H1 (cell line): ENCODE measurements at regions not wholly inside any gene's neighbourhood (a gene's known extent, or its start where the extent isn't known, plus 50 kb on each side); places are given as distances from the start of the nearest gene placed in this dataset.

Experiments
- CTCF ChIA-PET: fragments of 300-600 bp; sonication (Branson Sonifier 250); formaldehyde crosslinking; loops from one replicate; lab custom pipeline; 2021; ENCODE audit not compliant: partially characterized antibody; lab: Charles Lee
- POLR2A ChIA-PET: fragments of 300-600 bp; sonication (Branson Sonifier 250); formaldehyde crosslinking; loops from one replicate; lab custom pipeline; 2021; ENCODE audit warnings: inconsistent platforms; ENCODE audit not compliant: partially characterized antibody; lab: Charles Lee
- DNase-seq, 2 experiments: peaks; one replicate each; pipeline versions ENCODE4 v3.0.0 to v3.0.0-alpha.2; 2010 to 2022; ENCODE audit warnings: low spot score in 2 of 2, low read depth in 1 of 2, mixed read lengths in 1 of 2
- FAIRE-seq: peaks from 2 replicates; lab custom pipeline; 2011; peaks lifted over from hg19 to GRCh38; lab: Jason Lieb, UNC
- H2AFZ ChIP-seq: 2 replicates; pipeline ENCODE4 v1.8.1; 2012; ENCODE audit warnings: low read length, inconsistent platforms
- H2AK5ac ChIP-seq: 2 replicates; pipeline ENCODE4 v1.6.1; 2013; ENCODE audit warnings: low read depth, low read length
- H2BK120ac ChIP-seq: replicated peaks from 2 replicates; pipeline ENCODE3; 2013; ENCODE audit warnings: low read depth, low read length, inconsistent platforms
- H2BK12ac ChIP-seq: 2 replicates; pipeline ENCODE4 v1.6.1; 2013; ENCODE audit warnings: low read depth, low read length
- H2BK15ac ChIP-seq: 2 replicates; pipeline ENCODE4 v1.6.1; 2013; ENCODE audit warnings: low read length
- H2BK20ac ChIP-seq: 2 replicates; pipeline ENCODE4 v1.6.1; 2013; ENCODE audit warnings: low read length
- H2BK5ac ChIP-seq: 2 replicates; pipeline ENCODE4 v1.6.1; 2013; ENCODE audit warnings: low read depth, low read length
- H3K14ac ChIP-seq: 2 replicates; pipeline ENCODE4 v1.6.1; 2013; ENCODE audit warnings: inconsistent platforms; ENCODE audit not compliant: insufficient read length
- H3K18ac ChIP-seq: 2 replicates; pipeline ENCODE4 v1.6.1; 2013; ENCODE audit warnings: low read length; ENCODE audit errors: extremely low read depth
- H3K23ac ChIP-seq: 2 replicates; pipeline ENCODE4 v1.6.1; 2013; ENCODE audit warnings: inconsistent platforms; ENCODE audit not compliant: insufficient read length
- H3K23me2 ChIP-seq: 2 replicates; pipeline ENCODE4 v1.6.1; 2013; ENCODE audit warnings: low read depth, low read length
- H3K27ac ChIP-seq: 2 replicates; pipeline ENCODE4 v1.6.1; 2011; ENCODE audit warnings: low read depth, low read length, inconsistent platforms
- H3K27me3 ChIP-seq, 4 experiments: replicated peaks in 1 of 4; 1 replicate in 1 of 4; 2 replicates in 3 of 4; pipeline versions ENCODE4 v1.6.1 to v1.8.1; 2011 to 2013; ENCODE audit warnings: low read length in 3 of 4, mild to moderate bottlenecking in 3 of 4, inconsistent platforms in 2 of 4, mixed read lengths in 2 of 4, moderate library complexity in 1 of 4; ENCODE audit not compliant: control insufficient read depth in 3 of 4, insufficient read depth in 3 of 4; ENCODE audit errors: extremely low read depth in 1 of 4
- H3K36me3 ChIP-seq, 4 experiments: 2 replicates each; pipeline versions ENCODE4 v1.6.1 to v1.8.1; 2011 to 2013; ENCODE audit warnings: mild to moderate bottlenecking in 4 of 4, low read length in 3 of 4, moderate library complexity in 2 of 4, control low read depth in 1 of 4, inconsistent platforms in 1 of 4; ENCODE audit not compliant: insufficient read depth in 4 of 4, control insufficient read depth in 2 of 4
- H3K4ac ChIP-seq: replicated peaks from 2 replicates; pipeline ENCODE3; 2013; ENCODE audit warnings: low read length, low read depth, mixed read lengths, inconsistent platforms; ENCODE audit not compliant: insufficient read length
- H3K4me1 ChIP-seq, 4 experiments: replicated peaks in 1 of 4; 1 replicate in 1 of 4; 2 replicates in 3 of 4; pipeline versions ENCODE4 v1.6.1 to v1.8.1; 2011 to 2013; ENCODE audit warnings: low read length in 3 of 4, inconsistent platforms in 2 of 4, mixed read lengths in 1 of 4; ENCODE audit not compliant: insufficient read depth in 4 of 4, control insufficient read depth in 3 of 4
- H3K4me2 ChIP-seq, 2 experiments: 2 replicates each; pipeline versions ENCODE4 v1.6.1 to v1.8.1; 2011 to 2013; ENCODE audit warnings: low read depth in 2 of 2, low read length in 2 of 2, control low read depth in 1 of 2, inconsistent platforms in 1 of 2, mild to moderate bottlenecking in 1 of 2; ENCODE audit not compliant: insufficient read depth in 1 of 2
- H3K4me3 ChIP-seq, 4 experiments: fragments of 200-600, 300-600 bp in 1 of 4; sonication (generic), shearing (Covaris generic), sonication (Bioruptor Twin) in 1 of 4; 2 replicates each; pipeline versions ENCODE4 v1.5.1 to v1.8.1; 2011 to 2016; ENCODE audit warnings: low read length in 4 of 4, low read depth in 3 of 4, control low read depth in 2 of 4, inconsistent platforms in 2 of 4, mild to moderate bottlenecking in 2 of 4, mixed read lengths in 1 of 4, moderate library complexity in 1 of 4; ENCODE audit not compliant: insufficient read depth in 2 of 4; ENCODE audit errors: extremely low read depth in 1 of 4
- H3K56ac ChIP-seq: replicated peaks from 2 replicates; pipeline ENCODE3; 2013; ENCODE audit warnings: low read depth, mild to moderate bottlenecking, mixed read lengths, low read length, inconsistent platforms; ENCODE audit not compliant: insufficient read length
- H3K79me1 ChIP-seq: 2 replicates; pipeline ENCODE4 v1.6.1; 2013; ENCODE audit warnings: low read depth, low read length, control low read depth
- H3K79me2 ChIP-seq, 2 experiments: 2 replicates each; pipeline versions ENCODE4 v1.6.1 to v1.8.1; 2012 to 2013; ENCODE audit warnings: low read length in 2 of 2, mild to moderate bottlenecking in 2 of 2, inconsistent platforms in 1 of 2; ENCODE audit not compliant: insufficient read depth in 2 of 2, control insufficient read depth in 1 of 2
- H3K9ac ChIP-seq, 4 experiments: replicated peaks in 1 of 4; 1 replicate in 1 of 4; 2 replicates in 3 of 4; pipeline versions ENCODE4 v1.6.1 to v1.8.1; 2011 to 2013; ENCODE audit warnings: low read depth in 3 of 4, low read length in 3 of 4, control low read depth in 2 of 4, mild to moderate bottlenecking in 2 of 4, moderate library complexity in 2 of 4, inconsistent platforms in 1 of 4; ENCODE audit errors: extremely low read depth in 1 of 4
- H3K9me3 ChIP-seq, 2 experiments: 2 replicates each; pipeline versions ENCODE4 v1.6.1 to v1.8.1; 2012 to 2013; ENCODE audit warnings: mild to moderate bottlenecking in 2 of 2, moderate library complexity in 2 of 2, control low read depth in 1 of 2, inconsistent platforms in 1 of 2, low read depth in 1 of 2, low read length in 1 of 2, mixed read lengths in 1 of 2; ENCODE audit not compliant: insufficient read depth in 2 of 2
- H4K20me1 ChIP-seq, 2 experiments: replicated peaks in 1 of 2; 2 replicates each; pipeline versions ENCODE3 to v1.8.1; 2011 to 2013; ENCODE audit warnings: inconsistent platforms in 2 of 2, low read length in 2 of 2, mild to moderate bottlenecking in 1 of 2; ENCODE audit not compliant: insufficient read depth in 2 of 2, control insufficient read depth in 1 of 2
- H4K5ac ChIP-seq: 2 replicates; pipeline ENCODE4 v1.6.1; 2013; ENCODE audit warnings: low read length, low read depth, mixed read lengths, inconsistent platforms; ENCODE audit not compliant: insufficient read length
- H4K8ac ChIP-seq: 2 replicates; pipeline ENCODE4 v1.8.0; 2013; ENCODE audit warnings: mild to moderate bottlenecking, moderate library complexity, low read length, inconsistent platforms; ENCODE audit not compliant: insufficient read depth; ENCODE audit errors: extremely low read depth
- H4K91ac ChIP-seq: replicated peaks from 2 replicates; pipeline ENCODE3; 2013; ENCODE audit warnings: low read length, mixed read lengths, inconsistent platforms; ENCODE audit not compliant: insufficient read length
- MAFK ChIP-seq: IDR thresholded peaks from 2 replicates; pipeline ENCODE4 v1.6.1; 2012; ENCODE audit warnings: low read depth, mild to moderate bottlenecking, improper control_type of control experiment, low read length
- SP4 ChIP-seq: IDR thresholded peaks from 2 replicates; pipeline ENCODE4 v1.6.1; 2012; ENCODE audit warnings: low read length, inconsistent platforms
- WGBS, 2 experiments: shearing (Covaris generic) in 1 of 2; methylation state at CpG; one replicate each; pipeline versions ENCODE4 v1.1.6 to v1.1.7; 2013 to 2015; ENCODE audit warnings: low lambda C conversion rate in 2 of 2, mixed read lengths in 2 of 2, inconsistent platforms in 1 of 2, low coverage in 1 of 2, missing lambda C conversion rate in 1 of 2; ENCODE audit not compliant: insufficient replicate concordance in 2 of 2, insufficient coverage in 1 of 2, insufficient read length in 1 of 2; ENCODE audit errors: extremely low coverage in 1 of 2, missing lambda C conversion rate in 1 of 2; 5-methylcytosine and 5-hydroxymethylcytosine counted together

DNA sequence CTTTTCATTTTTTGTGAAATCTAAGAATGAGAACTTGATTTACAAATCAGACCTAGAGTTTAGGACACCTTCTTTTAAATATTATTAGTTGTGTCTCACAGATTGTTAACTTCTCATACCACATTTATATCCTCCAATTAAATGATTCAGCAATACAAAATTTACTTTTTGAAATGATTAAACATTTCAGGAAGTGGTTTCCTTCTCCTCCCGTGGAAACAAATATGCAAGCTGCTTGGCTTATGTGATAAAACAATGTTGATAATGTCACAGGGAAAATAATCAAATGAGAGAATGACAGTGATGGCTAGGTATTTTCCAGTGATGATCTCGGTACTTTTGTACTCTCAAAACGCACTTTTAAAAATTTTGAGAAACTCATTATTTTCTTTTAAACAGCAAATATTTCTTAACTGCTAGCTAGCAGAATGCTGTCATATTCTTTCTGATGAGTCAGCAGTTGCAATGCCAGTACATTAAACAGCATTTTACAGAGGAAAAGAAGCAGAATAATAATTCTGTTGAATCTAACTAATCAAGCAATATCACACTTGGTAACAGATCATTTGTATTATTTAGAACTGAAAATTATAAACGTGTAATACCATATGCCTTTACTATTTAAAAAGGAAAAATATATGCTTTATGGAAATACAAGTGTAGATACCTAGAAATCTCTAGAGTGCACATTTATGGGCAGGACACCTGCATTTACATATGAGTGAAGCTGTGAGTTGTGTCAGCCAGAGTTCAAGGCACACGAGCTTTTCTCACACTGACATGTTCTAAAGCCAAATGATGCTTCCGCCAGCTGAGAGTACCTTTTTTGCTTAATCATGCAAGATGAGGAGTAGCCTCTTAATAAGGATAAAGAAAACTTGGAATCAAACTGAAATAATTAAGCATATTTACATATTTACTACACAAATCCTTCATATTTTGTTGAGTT is 53.6 kb upstream of the CDH18 start:
- Histone ChIP-seq H3K9ac (no peak overlapping the region), H3K18ac (no peak overlapping the region), H2BK20ac (no peak overlapping the region), H3K4me1 (no peaks in the 10 kb centered on the region), H3K4ac (no peak overlapping the region), H3K79me2 (no peaks in the 10 kb centered on the region), H4K91ac (no peak overlapping the region), H4K20me1 (no peaks in the 10 kb centered on the region), H3K79me1 (no peaks in the 10 kb centered on the region), H3K9me3 (no peaks in the 10 kb centered on the region), H3K27me3 (no peaks in the 10 kb centered on the region), H4K5ac (no peak overlapping the region), H2BK12ac (no peak overlapping the region), H2BK15ac (no peak overlapping the region), H3K56ac (no peak overlapping the region), H3K4me3 (no peak overlapping the region), H3K27ac (no peak overlapping the region), H4K8ac (no peak overlapping the region), H2AK5ac (no peak overlapping the region), H3K23ac (no peak overlapping the region), H2BK120ac (no peak overlapping the region), H3K14ac (no peak overlapping the region), H3K36me3 (no peaks in the 10 kb centered on the region), H3K4me2 (no peak overlapping the region), H2BK5ac (no peak overlapping the region), H2AFZ (no peak overlapping the region), H3K23me2 (no peaks in the 10 kb centered on the region)
- TF ChIP-seq MAFK: peak; percentile 89
- no peak for TF ChIP-seq SP4
- CTCF ChIA-PET: no interaction called here
- DNase-seq: no peak
- 90% methylated on average over 6 of the region's 6 CpGs; no CpG with 5 or more reads in 1 of the 2 experiments for WGBS, 2 experiments
- POLR2A ChIA-PET: no interaction called here
- no peak for FAIRE-seq
